H1 (cell line): ENCODE measurements at regions not wholly inside any gene's neighbourhood (a gene's known extent, or its start where the extent isn't known, plus 50 kb on each side); places are given as distances from the start of the nearest gene placed in this dataset.

Experiments used
- CEBPB ChIP-seq: IDR thresholded peaks from 2 replicates; pipeline ENCODE4 v1.6.1; 2012; ENCODE audit warnings: low read depth, low read length
- CHD7 ChIP-seq: fragments of 300-600 bp; sonication (generic); IDR thresholded peaks from 2 replicates; pipeline ENCODE4 v1.7.1; 2012; ENCODE audit warnings: low read length, moderate library complexity, mild to moderate bottlenecking, inconsistent platforms; ENCODE audit not compliant: insufficient replicate concordance
- CREB1 ChIP-seq: IDR thresholded peaks from 2 replicates; pipeline ENCODE4 v1.6.1; 2012; ENCODE audit warnings: inconsistent platforms
- E2F6 ChIP-seq: IDR thresholded peaks from 2 replicates; pipeline ENCODE4 v1.6.1; 2012; ENCODE audit warnings: inconsistent platforms
- HDAC6 ChIP-seq: IDR thresholded peaks from one replicate; pipeline ENCODE4 v1.7.1; 2012; ENCODE audit warnings: low read depth, mild to moderate bottlenecking, inconsistent platforms, low read length, moderate library complexity
- PHF8 ChIP-seq: fragments of 200-600 bp; sonication (generic); conservative IDR thresholded peaks from 2 replicates; pipeline ENCODE4 v1.7.1; 2012; ENCODE audit warnings: low read depth, mild to moderate bottlenecking, inconsistent platforms, low read length, moderate library complexity

GRCh38 chr6:130529569-130530149 lies 163.8 kb downstream of the TMEM200A start (continued):
- TF ChIP-seq E2F6 (no peak), HDAC6 (no peak), CEBPB (no peak), PHF8 (no peak), CREB1 (no peak), CHD7 (no peak)
